Thyroid gland (tissue), 4 donors: ENCODE measurements at regions not wholly inside any gene's neighbourhood (a gene's known extent, or its start where the extent isn't known, plus 50 kb on each side); places are given as distances from the start of the nearest gene placed in this dataset.

Source experiments
- DNase-seq, 2 donors: peaks; one replicate each; pipeline ENCODE4 v3.0.0-alpha.2; 2019
- H3K27ac ChIP-seq, 3 donors: fragments of 200-600 bp; sonication (generic); 1 replicate in 2 of 3; 2 replicates in 1 of 3; pipeline ENCODE4 v1.5.1; 2016 to 2019; ENCODE audit warnings: mild to moderate bottlenecking in 1 of 3, moderate library complexity in 1 of 3
- H3K27me3 ChIP-seq: fragments of 200-600 bp; sonication (generic); one replicate; pipeline ENCODE4 v1.5.1; 2019
- H3K36me3 ChIP-seq, 2 donors: fragments of 200-600 bp; sonication (generic); one replicate each; pipeline ENCODE4 v1.5.1; 2016 to 2019
- H3K4me1 ChIP-seq, 2 donors: fragments of 200-600 bp; sonication (generic); one replicate each; pipeline ENCODE4 v1.5.1; 2017 to 2019
- H3K4me3 ChIP-seq, 3 donors: fragments of 200-600 bp; sonication (generic); replicated peaks in 1 of 3; 1 replicate in 2 of 3; 2 replicates in 1 of 3; pipeline ENCODE4 v1.5.1; 2016; ENCODE audit warnings: mild to moderate bottlenecking in 1 of 3
- H3K9me3 ChIP-seq: fragments of 200-600 bp; sonication (generic); one replicate; pipeline ENCODE4 v1.5.1; 2017
- CTCF ChIP-seq, 6 experiments: fragments of 200-600 bp in 3 of 6; fragments of 450-650 bp in 3 of 6; sonication (generic) in 3 of 6; IDR thresholded peaks; one replicate each; pipeline ENCODE4 v1.5.1; 2016 to 2019; ENCODE audit warnings: antibody characterized with exemption in 6 of 6, mild to moderate bottlenecking in 2 of 6, inconsistent platforms in 1 of 6, moderate library complexity in 1 of 6
- POLR2A ChIP-seq, 2 donors: fragments of 450-650 bp; IDR thresholded peaks; one replicate each; pipeline ENCODE4 v1.6.1; 2017; ENCODE audit warnings: antibody characterized with exemption in 2 of 2, mild to moderate bottlenecking in 2 of 2, moderate library complexity in 1 of 2
- WGBS, 2 donors: methylation state at CpG; one replicate each; pipeline ENCODE4 v1.1.5; 2017; 5-methylcytosine and 5-hydroxymethylcytosine counted together
- intact Hi-C: fragments of 100-400 bp; cut with DNase I; formaldehyde crosslinking; loops from one replicate; pipeline ENCODE4 v1.15.1; 2023

DNA sequence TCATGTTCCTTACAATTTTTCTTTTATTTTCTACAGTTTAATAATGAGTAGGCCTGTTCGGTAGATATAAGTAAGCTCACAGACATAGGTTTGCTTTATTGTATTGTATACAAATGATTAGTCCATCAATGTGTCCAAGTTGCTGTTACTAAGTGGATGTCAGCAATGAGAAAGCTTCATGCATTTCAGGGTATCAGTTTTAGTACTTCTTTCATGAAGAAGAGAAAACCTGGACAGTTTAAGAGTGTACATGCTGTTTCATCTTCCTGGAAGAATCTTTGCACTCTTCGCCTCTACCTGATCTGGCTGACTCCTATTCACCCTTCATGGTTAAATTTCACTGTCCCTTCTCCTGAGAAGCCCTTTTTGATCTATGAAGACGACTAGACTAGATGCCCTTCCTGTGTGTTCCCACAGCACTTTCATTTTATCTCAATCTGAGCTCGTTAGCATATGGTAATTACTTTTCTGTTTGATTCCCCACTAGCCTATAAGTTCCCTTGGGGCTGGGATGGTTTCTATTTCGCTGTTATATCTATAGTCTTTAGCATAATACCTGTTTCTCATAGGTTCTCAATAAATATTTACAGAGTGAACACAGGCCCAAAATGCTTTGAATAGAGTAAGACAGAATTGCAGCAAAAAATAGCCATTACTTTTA is 70.7 kb downstream of the CETN3 start:
- no peak overlapping the region for H3K4me3 ChIP-seq
- no peaks in the 10 kb centered on the region for H3K9me3 ChIP-seq
- no peak for DNase-seq
- WGBS, 2 donors, result 74 to 78% methylated on average over 5 of the region's 5 CpGs
- TF ChIP-seq POLR2A (IDR thresholded peaks at IDR 0.05) (no peak), CTCF (IDR thresholded peaks at IDR 0.05) (no peak)
- H3K4me1 ChIP-seq, result no peaks in the 10 kb centered on the region
- no peak overlapping the region for H3K27ac ChIP-seq
- no peaks in the 10 kb centered on the region for H3K27me3 ChIP-seq
- intact Hi-C loops, result no loop called here
- H3K36me3 ChIP-seq, result no peaks in the 10 kb centered on the region

- DNase-seq, result no peak
- no peak overlapping the region for H3K4me3 ChIP-seq
- intact Hi-C loops, result no loop called here
- H3K9me3 ChIP-seq, result no peaks in the 10 kb centered on the region
- 73 to 78% methylated on average over 5 of the region's 5 CpGs for WGBS, 2 donors
- no peak overlapping the region for H3K27ac ChIP-seq
- no peaks in the 10 kb centered on the region for H3K27me3 ChIP-seq
- H3K4me1 ChIP-seq, result no peaks in the 10 kb centered on the region
- no peak for TF ChIP-seq POLR2A (IDR thresholded peaks at IDR 0.05)
- no peak for TF ChIP-seq CTCF (IDR thresholded peaks at IDR 0.05)
- H3K36me3 ChIP-seq, result no peaks in the 10 kb centered on the region
These were observed 72.0 kb downstream of the CETN3 start for GRCh38 chr5:90337449-90338052.

GRCh38 chr5:90336752-90337151 is 72.8 kb downstream of the CETN3 start:
- Histone ChIP-seq H3K9me3 (no peaks in the 10 kb centered on the region), H3K4me3 (no peak overlapping the region), H3K27ac (no peak overlapping the region), H3K27me3 (no peaks in the 10 kb centered on the region), H3K36me3 (no peaks in the 10 kb centered on the region), H3K4me1 (no peaks in the 10 kb centered on the region)
- intact Hi-C loops, result no loop called here
- no peak for DNase-seq
- no peak for TF ChIP-seq POLR2A (IDR thresholded peaks at IDR 0.05)
- TF ChIP-seq CTCF (IDR thresholded peaks at IDR 0.05), result no peak

DNA sequence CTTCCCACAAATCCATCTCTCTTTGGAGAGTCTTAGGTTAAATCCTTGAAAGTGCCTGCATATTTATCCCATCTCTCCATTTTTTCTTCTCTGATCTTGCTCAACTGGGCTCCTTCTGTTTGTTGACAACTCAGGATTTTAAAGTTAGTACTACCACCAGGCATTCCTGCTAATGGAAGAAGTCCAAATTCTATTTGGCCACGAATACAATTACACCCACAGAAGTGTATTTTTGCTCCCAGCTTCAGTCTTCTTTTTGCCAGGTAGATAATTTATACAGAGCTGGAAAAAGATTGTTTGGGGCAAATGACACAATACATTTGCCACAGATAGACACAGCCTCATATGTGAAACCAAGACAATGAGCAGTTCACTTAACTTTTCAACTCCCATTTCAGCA is 74.8 kb downstream of the CETN3 start:
- no peaks in the 10 kb centered on the region for H3K27me3 ChIP-seq
- no peak for TF ChIP-seq POLR2A (IDR thresholded peaks at IDR 0.05)
- TF ChIP-seq CTCF (IDR thresholded peaks at IDR 0.05), result no peak
- H3K36me3 ChIP-seq, result no peaks in the 10 kb centered on the region
- intact Hi-C loops, result no loop called here
- H3K4me3 ChIP-seq, result no peak overlapping the region
- H3K4me1 ChIP-seq, result no peaks in the 10 kb centered on the region
- no peak for DNase-seq
- no peak overlapping the region for H3K27ac ChIP-seq
- 16 to 41% methylated on average over 1 of the region's 1 CpG for WGBS, 2 donors
- no peaks in the 10 kb centered on the region for H3K9me3 ChIP-seq

GRCh38 chr5:90329911-90330310 is 79.6 kb downstream of the CETN3 start:
- TF ChIP-seq CTCF (IDR thresholded peaks at IDR 0.05) (no peak), POLR2A (IDR thresholded peaks at IDR 0.05) (no peak)
- peaks cover 0 to 7% of the 10 kb centered on the region in 2 donors for H3K4me1 ChIP-seq
- DNase-seq, result no peak
- no peak overlapping the region for H3K4me3 ChIP-seq
- no peaks in the 10 kb centered on the region for H3K27me3 ChIP-seq
- 90 to 91% methylated on average over 1 of the region's 1 CpG for WGBS, 2 donors
- no peaks in the 10 kb centered on the region for H3K36me3 ChIP-seq
- intact Hi-C loops, result no loop called here
- no peaks in the 10 kb centered on the region for H3K9me3 ChIP-seq
- no peak overlapping the region for H3K27ac ChIP-seq
